Stimulated activated naive CD8-positive, alpha-beta T cell treated with anti-CD3 and anti-CD28 coated beads, Interleukin-15, Interleukin-2, amounts not matched to agents 100 ng/mL and 50 ng/mL, for 24 hours (primary cell): ENCODE measurements at regions not wholly inside any gene's neighbourhood (a gene's known extent, or its start where the extent isn't known, plus 50 kb on each side); places are given as distances from the start of the nearest gene placed in this dataset.
"Not testable (repeated sequence)": the region's sequence is repeated elsewhere in the genome, so short reads cannot be mapped to it uniquely, and the experiment has no call there.

Source experiments
- H3K27ac Mint-ChIP-seq: one replicate; pipeline ENCODE4 v1.8.0; 2021; ENCODE audit warnings: mild to moderate bottlenecking, mixed read lengths
- H3K27me3 Mint-ChIP-seq: one replicate; pipeline ENCODE4 v1.8.0; 2021; ENCODE audit warnings: mixed read lengths
- H3K36me3 Mint-ChIP-seq: one replicate; pipeline ENCODE4 v1.8.0; 2021; ENCODE audit warnings: low read depth, mixed read lengths
- H3K4me1 Mint-ChIP-seq: one replicate; pipeline ENCODE4 v1.8.0; 2021; ENCODE audit warnings: low read depth, mixed read lengths
- H3K4me3 Mint-ChIP-seq: one replicate; pipeline ENCODE4 v1.8.0; 2021; ENCODE audit warnings: mild to moderate bottlenecking, mixed read lengths
- H3K9me3 Mint-ChIP-seq: one replicate; pipeline ENCODE4 v1.8.0; 2021; ENCODE audit warnings: mixed read lengths

DNA sequence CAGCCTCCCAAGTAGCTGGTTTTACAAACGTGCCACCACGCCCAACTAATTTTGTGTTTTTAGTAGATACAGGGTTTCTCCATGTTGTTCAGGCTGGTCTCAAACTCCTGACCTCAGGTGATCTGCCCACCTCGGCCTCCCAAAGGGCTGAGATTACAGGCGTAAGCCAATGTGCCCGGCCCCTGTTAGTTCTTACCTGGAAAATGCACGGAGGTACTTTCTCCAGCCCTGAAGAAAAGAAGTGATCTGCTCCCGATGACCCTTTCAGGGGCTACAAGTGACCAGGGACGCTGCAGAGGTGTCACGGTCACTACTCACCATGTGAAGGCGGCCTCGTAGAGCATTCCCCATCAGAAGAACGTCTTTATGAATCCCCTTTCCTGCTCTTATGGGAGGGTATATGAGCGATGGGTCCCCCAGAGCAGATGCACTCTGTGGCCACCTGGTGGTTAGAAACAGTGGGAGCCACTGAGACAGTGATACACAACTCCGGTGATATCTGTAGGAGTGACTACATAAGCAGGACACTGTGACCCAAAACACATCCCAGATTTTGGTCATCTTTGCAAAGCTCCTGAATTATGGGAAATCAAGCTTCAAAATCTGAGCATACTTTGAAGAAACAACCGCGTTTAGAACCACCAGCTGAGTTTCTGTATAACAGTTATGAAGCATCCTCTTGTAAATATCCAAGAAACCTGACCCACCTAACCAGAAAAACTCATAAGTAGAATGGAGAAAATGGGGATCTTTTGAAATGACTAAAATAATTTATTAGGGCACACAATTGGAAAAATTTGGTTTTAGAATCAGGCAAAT lies 102.7 kb upstream of the NBPF11 start:
- H3K9me3 Mint-ChIP-seq, H3K27ac Mint-ChIP-seq, H3K27me3 Mint-ChIP-seq, H3K4me1 Mint-ChIP-seq, H3K36me3 Mint-ChIP-seq, H3K4me3 Mint-ChIP-seq: not testable (repeated sequence)

GRCh38 chr1:148253808-148254207 lies 101.7 kb upstream of the NBPF11 start:
- H3K27ac Mint-ChIP-seq, H3K4me3 Mint-ChIP-seq, H3K9me3 Mint-ChIP-seq: not testable (repeated sequence)

DNA sequence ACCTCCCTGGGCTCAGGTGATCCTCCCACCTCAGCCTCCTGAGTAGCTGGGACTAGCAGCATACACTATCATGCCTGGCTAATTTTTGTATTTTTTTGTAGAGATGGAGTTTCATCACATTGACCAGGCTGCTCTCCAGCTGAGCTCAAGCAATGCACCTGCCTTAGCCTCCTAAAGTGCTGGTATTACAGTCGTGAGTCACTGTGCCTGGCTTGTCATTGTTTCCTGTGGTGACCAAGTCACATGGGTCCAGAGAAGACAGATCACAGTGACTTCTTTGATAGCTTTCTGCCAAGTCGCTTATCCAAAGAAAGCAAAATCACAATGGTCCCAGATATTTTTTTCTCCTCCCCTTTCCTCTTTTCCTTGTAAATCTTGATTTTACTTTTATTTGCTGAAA lies 96.7 kb upstream of the NBPF11 start:
- H3K4me1 Mint-ChIP-seq, H3K4me3 Mint-ChIP-seq, H3K9me3 Mint-ChIP-seq, H3K27me3 Mint-ChIP-seq, H3K27ac Mint-ChIP-seq, H3K36me3 Mint-ChIP-seq: not testable (repeated sequence)

More at GRCh38 chr1:148253808-148254207, 101.7 kb upstream of the NBPF11 start:
- not testable (repeated sequence) for H3K4me1 Mint-ChIP-seq, H3K36me3 Mint-ChIP-seq, H3K27me3 Mint-ChIP-seq

GRCh38 chr1:148246258-148246861 lies 94.3 kb upstream of the NBPF11 start:
- not testable (repeated sequence) for H3K27ac Mint-ChIP-seq, H3K9me3 Mint-ChIP-seq, H3K27me3 Mint-ChIP-seq, H3K36me3 Mint-ChIP-seq, H3K4me1 Mint-ChIP-seq, H3K4me3 Mint-ChIP-seq

DNA sequence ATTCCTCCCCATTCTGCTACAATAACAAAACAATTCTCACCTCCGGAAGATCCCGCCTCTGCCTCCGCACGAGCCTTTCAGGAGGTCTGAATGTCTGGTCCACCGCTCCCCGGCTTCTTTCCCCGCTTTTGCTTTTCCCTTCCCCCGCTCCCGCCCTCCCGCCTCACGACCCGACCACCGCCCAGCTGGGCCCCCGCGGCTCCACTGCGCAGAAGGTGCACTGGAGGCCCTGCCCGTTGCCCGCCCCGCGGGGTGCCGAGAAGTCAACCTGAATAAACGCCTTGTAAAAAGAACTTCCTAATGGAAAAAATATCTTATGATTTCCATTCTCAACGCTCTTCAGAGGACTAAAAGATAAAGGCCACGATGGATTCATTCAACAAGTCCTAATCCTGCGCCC lies 93.8 kb upstream of the NBPF11 start:
- not testable (repeated sequence) for H3K4me1 Mint-ChIP-seq, H3K4me3 Mint-ChIP-seq, H3K9me3 Mint-ChIP-seq, H3K27ac Mint-ChIP-seq, H3K27me3 Mint-ChIP-seq, H3K36me3 Mint-ChIP-seq

DNA sequence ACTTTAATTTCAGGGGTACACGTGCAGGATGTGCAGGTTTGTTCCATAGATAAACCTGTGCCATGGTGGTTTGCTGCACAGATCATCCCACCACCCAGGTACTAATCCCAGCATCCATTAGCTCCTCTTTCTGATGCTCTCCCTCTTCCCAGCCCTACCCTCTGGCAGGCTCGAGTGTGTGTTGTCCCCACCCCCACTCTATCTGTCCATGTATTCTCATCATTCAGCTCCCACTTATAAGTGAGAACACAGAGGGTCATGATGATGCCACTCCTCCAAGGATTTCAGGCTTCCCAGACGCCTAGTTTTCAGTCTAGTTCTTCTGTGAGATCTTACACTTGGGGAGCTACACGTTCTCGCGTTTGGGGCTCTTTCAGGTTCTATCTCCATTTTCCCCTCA lies 93.4 kb upstream of the NBPF11 start:
- H3K27me3 Mint-ChIP-seq, H3K4me1 Mint-ChIP-seq, H3K27ac Mint-ChIP-seq, H3K36me3 Mint-ChIP-seq, H3K9me3 Mint-ChIP-seq, H3K4me3 Mint-ChIP-seq: not testable (repeated sequence)

GRCh38 chr1:148233250-148233649 lies 81.2 kb upstream of the NBPF11 start:
- H3K9me3 Mint-ChIP-seq, H3K27ac Mint-ChIP-seq, H3K4me3 Mint-ChIP-seq, H3K27me3 Mint-ChIP-seq, H3K4me1 Mint-ChIP-seq, H3K36me3 Mint-ChIP-seq: not testable (repeated sequence)

- H3K9me3 Mint-ChIP-seq, H3K4me3 Mint-ChIP-seq, H3K4me1 Mint-ChIP-seq, H3K27ac Mint-ChIP-seq, H3K36me3 Mint-ChIP-seq, H3K27me3 Mint-ChIP-seq: not testable (repeated sequence)
Observed at GRCh38 chr1:148228846-148229245, 76.8 kb upstream of the NBPF11 start.

DNA sequence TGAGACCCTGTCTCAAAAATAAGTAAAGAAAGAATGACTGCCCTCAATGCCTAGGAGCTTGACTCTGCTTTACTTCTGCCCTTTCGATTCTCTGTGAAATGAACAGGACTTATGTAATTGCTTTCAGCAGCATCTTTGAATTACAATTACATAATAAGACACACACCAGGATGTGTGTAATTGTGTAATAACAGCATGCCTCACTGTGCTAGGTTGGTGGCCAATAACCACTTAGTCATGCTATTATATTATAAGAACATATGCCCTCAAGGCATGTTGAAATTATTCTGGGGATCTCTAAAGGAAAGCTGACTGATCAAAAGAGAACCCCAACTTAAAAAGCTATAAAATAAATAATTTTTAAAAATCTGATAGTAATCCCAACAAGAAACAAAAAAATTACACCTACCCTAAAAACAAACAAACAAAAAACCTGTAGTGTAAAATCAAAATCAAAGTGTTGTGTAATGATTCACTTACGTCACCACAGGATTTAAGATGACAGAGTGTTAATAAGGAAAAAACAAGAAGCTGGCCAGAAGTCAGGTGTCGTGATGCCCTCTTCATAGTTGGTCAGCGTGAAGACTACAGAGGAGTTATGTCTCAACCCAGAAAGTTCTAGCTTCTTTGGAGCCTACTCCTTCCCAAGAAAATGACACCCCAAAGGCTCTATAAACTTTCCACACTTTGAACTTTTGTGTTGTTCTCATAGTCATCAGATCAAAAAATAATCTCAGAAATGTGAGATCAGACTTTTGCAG lies 70.5 kb upstream of the NBPF11 start:
- not testable (repeated sequence) for H3K4me3 Mint-ChIP-seq, H3K27ac Mint-ChIP-seq, H3K27me3 Mint-ChIP-seq, H3K36me3 Mint-ChIP-seq, H3K9me3 Mint-ChIP-seq, H3K4me1 Mint-ChIP-seq

DNA sequence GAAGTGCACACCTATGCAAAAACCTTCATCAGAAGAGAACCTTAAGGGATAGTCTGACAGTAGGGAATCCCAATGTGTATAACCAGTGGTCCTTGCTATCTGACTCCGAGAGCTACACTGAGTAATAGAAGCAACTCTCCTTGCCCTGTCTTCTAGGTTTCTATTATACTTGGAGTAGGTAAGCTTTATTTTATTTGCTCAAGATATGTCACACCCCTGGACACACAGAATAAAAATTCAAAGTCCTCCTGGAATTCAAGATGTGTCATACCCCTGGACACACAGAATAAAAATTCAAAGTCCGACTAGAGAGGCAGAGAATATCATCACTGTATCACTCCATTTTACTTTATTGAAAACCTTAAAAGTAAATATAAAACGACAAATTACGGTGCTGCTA lies 69.5 kb upstream of the NBPF11 start:
- not testable (repeated sequence) for H3K4me3 Mint-ChIP-seq, H3K4me1 Mint-ChIP-seq, H3K27me3 Mint-ChIP-seq, H3K9me3 Mint-ChIP-seq, H3K27ac Mint-ChIP-seq, H3K36me3 Mint-ChIP-seq

- H3K9me3 Mint-ChIP-seq, H3K4me1 Mint-ChIP-seq: not testable (repeated sequence)
Observed at GRCh38 chr1:148219229-148219628, 67.1 kb upstream of the NBPF11 start.

DNA sequence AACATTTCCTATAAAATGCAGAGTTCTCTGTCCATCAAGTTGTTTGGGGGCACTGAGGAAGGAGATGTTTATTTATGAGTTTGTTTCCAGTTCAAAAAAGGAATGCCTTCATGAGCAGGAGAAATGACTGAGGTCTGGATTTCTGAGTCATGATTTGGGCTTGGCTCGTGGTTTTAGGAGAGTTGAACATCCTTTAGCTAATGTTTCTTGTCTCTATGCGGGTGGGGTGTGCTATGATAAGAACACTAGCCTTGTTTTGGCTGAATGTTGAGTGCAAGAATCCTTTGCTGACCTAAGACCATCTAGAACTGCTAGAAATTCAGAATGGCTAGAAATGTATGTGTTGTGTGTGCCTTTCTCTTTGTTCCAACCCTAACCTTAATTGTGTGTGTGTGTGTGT lies 59.1 kb upstream of the NBPF11 start:
- not testable (repeated sequence) for H3K4me3 Mint-ChIP-seq, H3K27me3 Mint-ChIP-seq, H3K4me1 Mint-ChIP-seq, H3K27ac Mint-ChIP-seq, H3K9me3 Mint-ChIP-seq, H3K36me3 Mint-ChIP-seq

More at GRCh38 chr1:148219229-148219628, 67.1 kb upstream of the NBPF11 start:
- not testable (repeated sequence) for H3K4me3 Mint-ChIP-seq, H3K27ac Mint-ChIP-seq, H3K36me3 Mint-ChIP-seq, H3K27me3 Mint-ChIP-seq

DNA sequence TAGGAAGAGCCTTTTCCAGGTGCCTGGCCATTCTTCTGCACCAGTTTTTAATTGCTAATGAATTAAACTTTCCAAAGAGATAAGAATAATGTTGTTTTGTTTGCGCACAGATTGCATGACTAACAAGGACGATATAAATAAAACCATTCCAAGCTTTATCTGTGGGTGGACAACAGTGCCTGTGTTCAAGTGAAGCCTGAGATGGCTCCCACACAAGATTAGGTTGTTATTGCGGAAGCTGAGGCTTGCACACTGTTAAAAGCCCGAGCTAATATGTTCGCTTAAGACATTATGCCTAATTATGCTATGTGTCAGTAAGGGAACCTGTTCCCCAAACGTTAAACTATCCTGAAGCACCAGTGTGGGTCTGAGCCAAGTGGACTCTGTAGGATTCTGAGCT lies 58.5 kb upstream of the NBPF11 start:
- not testable (repeated sequence) for H3K27ac Mint-ChIP-seq, H3K27me3 Mint-ChIP-seq, H3K4me1 Mint-ChIP-seq, H3K9me3 Mint-ChIP-seq, H3K4me3 Mint-ChIP-seq, H3K36me3 Mint-ChIP-seq

- H3K4me1 Mint-ChIP-seq, H3K27ac Mint-ChIP-seq, H3K36me3 Mint-ChIP-seq, H3K9me3 Mint-ChIP-seq, H3K27me3 Mint-ChIP-seq, H3K4me3 Mint-ChIP-seq: not testable (repeated sequence)
Observed at GRCh38 chr1:148210166-148210565, 58.1 kb upstream of the NBPF11 start.

- H3K36me3 Mint-ChIP-seq, H3K27me3 Mint-ChIP-seq, H3K4me3 Mint-ChIP-seq, H3K4me1 Mint-ChIP-seq, H3K9me3 Mint-ChIP-seq, H3K27ac Mint-ChIP-seq: not testable (repeated sequence)
Observed at GRCh38 chr1:148202013-148202412, 49.9 kb upstream of the NBPF11 start.
